Vagina (tissue), 2 donors: ENCODE measurements at regions not wholly inside any gene's neighbourhood (a gene's known extent, or its start where the extent isn't known, plus 50 kb on each side); places are given as distances from the start of the nearest gene placed in this dataset.

Experiments used
- DNase-seq, 2 donors: peaks; one replicate each; pipeline ENCODE4 v3.0.0-alpha.2; 2017; ENCODE audit errors: extremely low spot score in 2 of 2
- H3K27ac ChIP-seq: fragments of 200-600 bp; sonication (generic); one replicate; pipeline ENCODE4 v1.5.1; 2019
- H3K27me3 ChIP-seq: fragments of 200-600 bp; sonication (generic); one replicate; pipeline ENCODE4 v1.5.1; 2019
- H3K36me3 ChIP-seq, 2 donors: fragments of 200-600 bp; sonication (generic); one replicate each; pipeline ENCODE4 v1.5.1; 2017 to 2019
- H3K4me1 ChIP-seq: fragments of 200-600 bp; sonication (generic); one replicate; pipeline ENCODE4 v1.5.1; 2019
- H3K4me3 ChIP-seq, 2 donors: fragments of 200-600 bp; sonication (generic); 1 replicate in 1 of 2; 2 replicates in 1 of 2; pipeline ENCODE4 v1.5.1; 2016 to 2019
- H3K9me3 ChIP-seq: fragments of 200-600 bp; sonication (generic); one replicate; pipeline ENCODE4 v1.5.1; 2019
- CTCF ChIP-seq, 3 experiments: fragments of 450-650 bp in 2 of 3; fragments of 200-600 bp in 1 of 3; sonication (generic) in 1 of 3; IDR thresholded peaks; one replicate each; pipeline ENCODE4 v1.5.1; 2017 to 2019; ENCODE audit warnings: antibody characterized with exemption in 3 of 3, mild to moderate bottlenecking in 2 of 3, moderate library complexity in 2 of 3
- POLR2A ChIP-seq, 2 donors: fragments of 450-650 bp; IDR thresholded peaks; one replicate each; pipeline ENCODE4 v1.6.1; 2017; ENCODE audit warnings: antibody characterized with exemption in 2 of 2, mild to moderate bottlenecking in 2 of 2, moderate library complexity in 2 of 2
- POLR2AphosphoS5 ChIP-seq, 2 donors: sonication (generic); formaldehyde crosslinking; IDR thresholded peaks; one replicate each; pipeline ENCODE4 v1.9.0; 2017; ENCODE audit warnings: antibody characterized with exemption in 2 of 2, mild to moderate bottlenecking in 2 of 2, low read depth in 1 of 2; ENCODE audit not compliant: insufficient read depth in 1 of 2
- intact Hi-C: fragments of 100-400 bp; cut with DNase I; formaldehyde crosslinking; loops from one replicate; pipeline ENCODE4 v1.15.1; 2023

GRCh38 chr17:33892717-33893591, 362.1 kb upstream of the CCL2 start:
- Histone ChIP-seq H3K36me3 (no peaks in the 10 kb centered on the region), H3K4me3 (no peak overlapping the region), H3K4me1 (no peaks in the 10 kb centered on the region), H3K9me3 (no peaks in the 10 kb centered on the region), H3K27ac (no peak overlapping the region), H3K27me3 (no peaks in the 10 kb centered on the region)
- TF ChIP-seq CTCF (IDR thresholded peaks at IDR 0.05) (no peak), POLR2AphosphoS5 (IDR thresholded peaks at IDR 0.05; ENCODE audit: insufficient read depth in 1 of 2, low read depth in 1 of 2) (no peak), POLR2A (IDR thresholded peaks at IDR 0.05) (no peak)
- DNase-seq, result no peak
- intact Hi-C loops, result no loop called here

GRCh38 chr17:33895491-33895890, 359.6 kb upstream of the CCL2 start:
- TF ChIP-seq CTCF (IDR thresholded peaks at IDR 0.05) (no peak), POLR2AphosphoS5 (IDR thresholded peaks at IDR 0.05; ENCODE audit: insufficient read depth in 1 of 2, low read depth in 1 of 2) (no peak)
- no peak for DNase-seq
- H3K4me3 ChIP-seq, result no peak overlapping the region
- no peaks in the 10 kb centered on the region for H3K27me3 ChIP-seq
- H3K36me3 ChIP-seq, result no peaks in the 10 kb centered on the region
- intact Hi-C loops, result no loop called here
- H3K4me1 ChIP-seq, result no peaks in the 10 kb centered on the region
- no peak overlapping the region for H3K27ac ChIP-seq
- no peaks in the 10 kb centered on the region for H3K9me3 ChIP-seq

DNA sequence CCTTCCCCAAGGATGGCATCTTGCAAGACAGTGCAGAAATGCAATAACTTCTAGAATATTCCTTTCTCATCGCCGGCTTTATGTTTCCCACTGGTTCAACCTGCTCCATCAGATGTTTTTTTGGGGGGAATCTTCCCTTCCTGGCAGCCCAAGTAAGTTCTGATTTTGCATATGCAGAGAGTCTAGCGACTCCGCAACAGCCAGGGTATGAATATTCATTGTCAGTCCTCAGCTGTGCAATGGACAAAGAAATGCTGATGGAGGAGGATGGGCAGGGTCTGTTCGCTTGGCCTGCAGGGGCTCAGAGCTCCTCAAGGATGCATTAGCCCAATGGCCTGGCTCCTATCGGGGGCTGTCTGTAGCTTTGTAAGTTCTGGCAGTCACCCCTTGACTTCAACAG, 358.8 kb upstream of the CCL2 start:
- intact Hi-C loops, result no loop called here
- Histone ChIP-seq H3K27me3 (no peaks in the 10 kb centered on the region), H3K9me3 (no peaks in the 10 kb centered on the region), H3K36me3 (no peaks in the 10 kb centered on the region), H3K4me3 (no peak overlapping the region), H3K4me1 (no peaks in the 10 kb centered on the region), H3K27ac (no peak overlapping the region)
- no peak for TF ChIP-seq POLR2A (IDR thresholded peaks at IDR 0.05)
- no peak for TF ChIP-seq CTCF (IDR thresholded peaks at IDR 0.05)
- TF ChIP-seq POLR2AphosphoS5 (IDR thresholded peaks at IDR 0.05; ENCODE audit: insufficient read depth in 1 of 2, low read depth in 1 of 2), result no peak
- DNase-seq, result no peak

DNA sequence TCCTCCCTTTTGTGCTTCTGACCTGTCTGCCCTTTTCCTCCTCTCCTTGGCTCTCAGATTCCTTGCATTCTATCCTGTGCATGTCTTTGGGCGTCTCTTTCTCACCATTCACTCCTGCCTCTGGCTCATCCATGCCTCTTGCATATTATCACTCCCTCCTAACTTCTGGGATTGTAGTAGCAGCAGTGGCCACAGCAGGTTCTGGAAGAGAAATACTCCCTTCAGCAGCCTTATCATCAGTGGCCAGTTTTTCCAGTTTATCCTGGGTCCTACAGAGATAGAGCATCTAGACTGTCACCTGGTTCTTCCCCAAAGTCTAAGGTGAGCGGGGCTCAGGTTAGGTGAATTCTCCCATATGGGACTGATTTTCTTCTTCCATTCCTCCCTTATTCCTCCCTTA, 354.0 kb upstream of the CCL2 start:
- Histone ChIP-seq H3K4me1 (no peaks in the 10 kb centered on the region), H3K27ac (no peak overlapping the region), H3K9me3 (no peaks in the 10 kb centered on the region), H3K36me3 (no peaks in the 10 kb centered on the region), H3K27me3 (no peaks in the 10 kb centered on the region), H3K4me3 (no peak overlapping the region)
- no peak for TF ChIP-seq POLR2AphosphoS5 (IDR thresholded peaks at IDR 0.05; ENCODE audit: insufficient read depth in 1 of 2, low read depth in 1 of 2)
- no peak for TF ChIP-seq POLR2A (IDR thresholded peaks at IDR 0.05)
- TF ChIP-seq CTCF (IDR thresholded peaks at IDR 0.05), result no peak
- DNase-seq, result no peak
- intact Hi-C loops, result no loop called here

GRCh38 chr17:33902901-33903449, 352.1 kb upstream of the CCL2 start:
- Histone ChIP-seq H3K27me3 (no peaks in the 10 kb centered on the region), H3K4me3 (no peak overlapping the region), H3K4me1 (no peaks in the 10 kb centered on the region), H3K36me3 (no peaks in the 10 kb centered on the region), H3K27ac (no peak overlapping the region), H3K9me3 (no peaks in the 10 kb centered on the region)
- intact Hi-C loops, result no loop called here
- TF ChIP-seq POLR2A (IDR thresholded peaks at IDR 0.05), result no peak
- no peak for TF ChIP-seq POLR2AphosphoS5 (IDR thresholded peaks at IDR 0.05; ENCODE audit: insufficient read depth in 1 of 2, low read depth in 1 of 2)
- TF ChIP-seq CTCF (IDR thresholded peaks at IDR 0.05), result no peak
- no peak for DNase-seq
